Smooth muscle cell of the brain vasculature (primary cell): ENCODE measurements at regions not wholly inside any gene's neighbourhood (a gene's known extent, or its start where the extent isn't known, plus 50 kb on each side); places are given as distances from the start of the nearest gene placed in this dataset.

ENCODE experiments used
- DNase-seq: peaks from one replicate; pipeline ENCODE4 v3.0.0-alpha.2; 2012; ENCODE audit warnings: low read depth, low spot score

- no peak for DNase-seq
Measured at GRCh38 chr9:89722712-89723111, 117.9 kb downstream of the GADD45G start.

- no peak for DNase-seq
Measured at GRCh38 chr9:89723469-89724100, 118.8 kb downstream of the GADD45G start.

- no peak for DNase-seq
Measured at GRCh38 chr9:89724659-89725058, 119.8 kb downstream of the GADD45G start.

GRCh38 chr9:89725271-89725670 lies 120.5 kb downstream of the GADD45G start:
- DNase-seq = no peak

GRCh38 chr9:89729954-89730530 lies 125.2 kb downstream of the GADD45G start:
- DNase-seq = no peak

GRCh38 chr9:89730715-89731114 lies 125.9 kb downstream of the GADD45G start:
- DNase-seq = no peak

GRCh38 chr9:89731262-89732182 lies 126.7 kb downstream of the GADD45G start:
- no peak for DNase-seq

- DNase-seq = no peak
Measured at GRCh38 chr9:89732295-89732938, 127.6 kb downstream of the GADD45G start.

GRCh38 chr9:89732939-89733324 lies 128.1 kb downstream of the GADD45G start:
- DNase-seq = no peak

GRCh38 chr9:89734600-89735041 lies 129.8 kb downstream of the GADD45G start:
- no peak for DNase-seq

GRCh38 chr9:89738137-89738932 lies 133.5 kb downstream of the GADD45G start:
- DNase-seq = no peak

GRCh38 chr9:89739511-89739910 lies 134.7 kb downstream of the GADD45G start:
- DNase-seq = no peak

- DNase-seq = no peak
Measured at GRCh38 chr9:89739916-89740315, 135.1 kb downstream of the GADD45G start.

- DNase-seq = no peak
Measured at GRCh38 chr9:89740722-89741121, 135.9 kb downstream of the GADD45G start.

- DNase-seq = no peak
Measured at GRCh38 chr9:89742660-89743059, 137.8 kb downstream of the GADD45G start.

- no peak for DNase-seq
Measured at GRCh38 chr9:89743216-89743572, 138.4 kb downstream of the GADD45G start.

GRCh38 chr9:89743573-89744254 lies 138.9 kb downstream of the GADD45G start:
- no peak for DNase-seq

- DNase-seq = no peak
Measured at GRCh38 chr9:89744255-89744648, 139.4 kb downstream of the GADD45G start.

GRCh38 chr9:89744730-89745129 lies 139.9 kb downstream of the GADD45G start:
- DNase-seq = no peak

GRCh38 chr9:89745601-89746376 lies 141.0 kb downstream of the GADD45G start:
- no peak for DNase-seq
